IPS-20b (cell line): ENCODE measurements at regions not wholly inside any gene's neighbourhood (a gene's known extent, or its start where the extent isn't known, plus 50 kb on each side); places are given as distances from the start of the nearest gene placed in this dataset.
"Not testable (repeated sequence)": the region's sequence is repeated elsewhere in the genome, so short reads cannot be mapped to it uniquely, and the experiment has no call there.

Experiments used
- H3K27ac ChIP-seq: one replicate; pipeline ENCODE4 v1.5.1; 2013; ENCODE audit warnings: low read length
- H3K27me3 ChIP-seq: 2 replicates; pipeline ENCODE4 v1.6.1; 2013; ENCODE audit warnings: mild to moderate bottlenecking, low read length, inconsistent platforms; ENCODE audit not compliant: insufficient read depth
- H3K36me3 ChIP-seq: 2 replicates; pipeline ENCODE4 v1.6.1; 2013; ENCODE audit warnings: low read depth, mild to moderate bottlenecking, inconsistent platforms, low read length, moderate library complexity; ENCODE audit not compliant: insufficient read depth
- H3K4me1 ChIP-seq: 2 replicates; pipeline ENCODE4 v1.6.1; 2013; ENCODE audit warnings: mild to moderate bottlenecking, control low read depth, inconsistent platforms, low read length, moderate library complexity; ENCODE audit not compliant: insufficient read depth
- H3K4me3 ChIP-seq: 2 replicates; pipeline ENCODE4 v1.5.1; 2013; ENCODE audit warnings: mild to moderate bottlenecking, low read length, inconsistent platforms
- H3K9ac ChIP-seq: 2 replicates; pipeline ENCODE4 v1.6.1; 2013; ENCODE audit warnings: low read depth, mild to moderate bottlenecking, inconsistent platforms, low read length, moderate library complexity
- H3K9me3 ChIP-seq: 2 replicates; pipeline ENCODE4 v1.6.1; 2013; ENCODE audit warnings: mild to moderate bottlenecking, low read depth, low read length, inconsistent platforms; ENCODE audit not compliant: insufficient read depth

GRCh38 chr14:83664389-83664788 lies 1865.6 kb upstream of the FLRT2 start:
- H3K4me1 ChIP-seq, result peaks cover 12% of the 10 kb centered on the region; the same call in 1 of the 2 replicates
- H3K9ac ChIP-seq, result no peak overlapping the region

GRCh38 chr14:83689265-83689664 lies 1840.7 kb upstream of the FLRT2 start:
- no peak overlapping the region for H3K9ac ChIP-seq
- H3K4me1 ChIP-seq, result no peaks in the 10 kb centered on the region
- no peaks in the 10 kb centered on the region for H3K27me3 ChIP-seq
- H3K4me3 ChIP-seq, result no peak overlapping the region
- no peaks in the 10 kb centered on the region for H3K9me3 ChIP-seq
- H3K36me3 ChIP-seq, result no peaks in the 10 kb centered on the region
- no peak overlapping the region for H3K27ac ChIP-seq

More at GRCh38 chr14:83664389-83664788, 1865.6 kb upstream of the FLRT2 start:
- Histone ChIP-seq H3K9me3 (no peaks in the 10 kb centered on the region), H3K27me3 (no peaks in the 10 kb centered on the region), H3K36me3 (no peaks in the 10 kb centered on the region), H3K4me3 (no peak overlapping the region), H3K27ac (no peak overlapping the region)

- Histone ChIP-seq H3K9ac (no peak overlapping the region), H3K4me3 (no peak overlapping the region), H3K4me1 (peaks cover 4% of the 10 kb centered on the region; the same call in 1 of the 2 replicates), H3K27me3 (no peaks in the 10 kb centered on the region), H3K9me3 (no peaks in the 10 kb centered on the region), H3K27ac (no peak overlapping the region), H3K36me3 (no peaks in the 10 kb centered on the region)
Measured at GRCh38 chr14:83697099-83697498, 1832.8 kb upstream of the FLRT2 start.

DNA sequence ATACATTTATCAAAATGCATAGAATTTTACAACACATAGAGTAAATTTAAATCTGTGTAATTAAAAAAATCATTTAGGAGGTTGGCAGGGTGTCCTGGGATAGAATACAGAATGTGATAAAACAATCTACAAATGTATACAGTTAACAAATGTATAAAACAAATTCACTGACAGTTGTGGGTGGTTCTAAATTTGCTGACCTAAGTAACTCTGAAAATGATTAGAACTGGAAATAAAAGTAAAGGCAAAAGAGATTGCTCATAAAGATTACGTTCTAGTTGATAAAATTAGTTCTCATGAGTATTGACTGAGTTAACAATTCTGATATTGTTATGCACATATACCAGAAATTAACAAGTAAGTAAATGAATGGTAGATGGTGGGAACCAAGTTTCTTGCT lies 1827.3 kb upstream of the FLRT2 start:
- no peak overlapping the region for H3K27ac ChIP-seq
- no peaks in the 10 kb centered on the region for H3K9me3 ChIP-seq

GRCh38 chr14:83706231-83706954 lies 1823.6 kb upstream of the FLRT2 start:
- Histone ChIP-seq H3K27ac (peak overlapping the region; percentile 25), H3K4me3 (no peak overlapping the region), H3K9me3 (no peaks in the 10 kb centered on the region), H3K4me1 (peaks cover 9% of the 10 kb centered on the region; the same call in 1 of the 2 replicates), H3K27me3 (no peaks in the 10 kb centered on the region), H3K9ac (no peak overlapping the region), H3K36me3 (no peaks in the 10 kb centered on the region)

More for the DNA sequence above, 1827.3 kb upstream of the FLRT2 start:
- Histone ChIP-seq H3K36me3 (no peaks in the 10 kb centered on the region), H3K27me3 (no peaks in the 10 kb centered on the region), H3K4me3 (no peak overlapping the region), H3K4me1 (peaks cover 10% of the 10 kb centered on the region; the same call in 1 of the 2 replicates), H3K9ac (no peak overlapping the region)

DNA sequence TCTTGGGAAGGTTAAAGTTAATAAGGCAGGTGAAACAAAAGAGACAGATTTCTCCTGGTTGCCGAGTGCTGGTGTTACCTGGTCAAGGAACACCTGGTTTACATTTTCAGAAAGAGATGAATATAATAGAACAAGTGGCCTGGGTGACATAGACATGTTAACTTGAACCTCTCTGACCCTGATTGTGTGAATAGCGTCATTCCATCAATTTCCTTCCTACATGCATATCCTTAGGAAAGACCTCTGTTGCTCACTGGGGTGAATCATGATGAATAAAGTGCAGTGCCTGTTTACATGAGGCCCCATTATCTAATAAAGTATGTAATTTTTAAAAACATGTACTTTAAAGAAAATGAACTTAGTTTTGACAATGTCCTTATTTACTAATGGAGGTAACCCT lies 1822.9 kb upstream of the FLRT2 start:
- H3K4me3 ChIP-seq, result no peak overlapping the region

GRCh38 chr14:83709116-83709515 lies 1820.8 kb upstream of the FLRT2 start:
- Histone ChIP-seq H3K36me3 (no peaks in the 10 kb centered on the region), H3K4me3 (no peak overlapping the region), H3K27ac (no peak overlapping the region), H3K9ac (no peak overlapping the region), H3K27me3 (no peaks in the 10 kb centered on the region), H3K4me1 (peaks cover 9% of the 10 kb centered on the region; the same call in 1 of the 2 replicates), H3K9me3 (no peaks in the 10 kb centered on the region)

More for the DNA sequence above, 1822.9 kb upstream of the FLRT2 start:
- Histone ChIP-seq H3K36me3 (no peaks in the 10 kb centered on the region), H3K9me3 (no peaks in the 10 kb centered on the region), H3K9ac (no peak overlapping the region), H3K4me1 (peaks cover 9% of the 10 kb centered on the region; the same call in 1 of the 2 replicates), H3K27ac (no peak overlapping the region), H3K27me3 (no peaks in the 10 kb centered on the region)

- H3K9me3 ChIP-seq, result no peaks in the 10 kb centered on the region
- H3K4me1 ChIP-seq, result peaks cover 5% of the 10 kb centered on the region; the same call in 1 of the 2 replicates
- no peaks in the 10 kb centered on the region for H3K36me3 ChIP-seq
- no peaks in the 10 kb centered on the region for H3K27me3 ChIP-seq
- no peak overlapping the region for H3K9ac ChIP-seq
- no peak overlapping the region for H3K27ac ChIP-seq
- no peak overlapping the region for H3K4me3 ChIP-seq
Measured at GRCh38 chr14:83711046-83711445, 1818.9 kb upstream of the FLRT2 start.

- H3K36me3 ChIP-seq, result no peaks in the 10 kb centered on the region
- H3K4me3 ChIP-seq, result no peak overlapping the region
- H3K9ac ChIP-seq, result no peak overlapping the region
- no peaks in the 10 kb centered on the region for H3K9me3 ChIP-seq
- no peak overlapping the region for H3K27ac ChIP-seq
- H3K4me1 ChIP-seq, result no peaks in the 10 kb centered on the region
- no peaks in the 10 kb centered on the region for H3K27me3 ChIP-seq
Measured at GRCh38 chr14:83712418-83713129, 1817.4 kb upstream of the FLRT2 start.

DNA sequence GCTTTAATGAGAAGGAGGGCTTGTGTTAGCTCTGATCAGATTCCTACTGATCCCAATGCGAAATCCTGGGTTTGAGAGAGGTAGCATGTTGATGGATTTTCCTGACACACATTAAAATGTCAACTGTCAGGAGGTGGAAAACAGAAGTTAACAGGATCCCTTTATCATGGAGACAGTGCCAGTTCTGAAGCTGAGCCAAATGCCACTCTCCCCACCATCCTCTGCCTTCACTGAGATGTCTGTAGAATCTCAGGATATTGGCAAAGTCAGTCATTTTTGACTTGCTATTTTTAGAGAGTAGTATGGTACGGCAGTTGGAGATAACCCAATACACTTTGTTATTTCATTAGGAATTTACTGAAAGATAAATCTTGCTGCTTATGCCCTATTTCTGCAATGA lies 1816.2 kb upstream of the FLRT2 start:
- Histone ChIP-seq H3K4me1 (no peaks in the 10 kb centered on the region), H3K9me3 (no peaks in the 10 kb centered on the region), H3K9ac (no peak overlapping the region), H3K27me3 (no peaks in the 10 kb centered on the region), H3K4me3 (no peak overlapping the region), H3K27ac (no peak overlapping the region), H3K36me3 (no peaks in the 10 kb centered on the region)

GRCh38 chr14:83714151-83714550 lies 1815.8 kb upstream of the FLRT2 start:
- Histone ChIP-seq H3K27me3 (no peaks in the 10 kb centered on the region), H3K4me1 (no peaks in the 10 kb centered on the region), H3K27ac (no peak overlapping the region), H3K9me3 (no peaks in the 10 kb centered on the region), H3K9ac (no peak overlapping the region), H3K4me3 (no peak overlapping the region), H3K36me3 (no peaks in the 10 kb centered on the region)

GRCh38 chr14:83719435-83719834 lies 1810.5 kb upstream of the FLRT2 start:
- H3K27me3 ChIP-seq, H3K4me1 ChIP-seq, H3K4me3 ChIP-seq, H3K9me3 ChIP-seq, H3K27ac ChIP-seq, H3K9ac ChIP-seq, H3K36me3 ChIP-seq: not testable (repeated sequence)
